A673 (cell line): ENCODE measurements at regions not wholly inside any gene's neighbourhood (a gene's known extent, or its start where the extent isn't known, plus 50 kb on each side); places are given as distances from the start of the nearest gene placed in this dataset.

ENCODE experiments used
- EZH2 ChIP-seq: fragments of 200-600 bp; sonication (generic); IDR thresholded peaks from 2 replicates; pipeline ENCODE4 v1.6.1; 2017; ENCODE audit warnings: borderline replicate concordance, low read depth, mild to moderate bottlenecking, mixed read lengths, antibody characterized with exemption, low read length; ENCODE audit not compliant: poor library complexity, severe bottlenecking
- TF ChIP-seq, protein P1 (sequence below): fragments of 300-800, 200-600 bp; sonication (generic); conservative IDR thresholded peaks from 2 replicates; pipeline ENCODE4 v1.5.1; 2017; ENCODE audit warnings: low read depth, mild to moderate bottlenecking, antibody characterized with exemption, low read length, moderate library complexity, mixed read lengths

DNA sequence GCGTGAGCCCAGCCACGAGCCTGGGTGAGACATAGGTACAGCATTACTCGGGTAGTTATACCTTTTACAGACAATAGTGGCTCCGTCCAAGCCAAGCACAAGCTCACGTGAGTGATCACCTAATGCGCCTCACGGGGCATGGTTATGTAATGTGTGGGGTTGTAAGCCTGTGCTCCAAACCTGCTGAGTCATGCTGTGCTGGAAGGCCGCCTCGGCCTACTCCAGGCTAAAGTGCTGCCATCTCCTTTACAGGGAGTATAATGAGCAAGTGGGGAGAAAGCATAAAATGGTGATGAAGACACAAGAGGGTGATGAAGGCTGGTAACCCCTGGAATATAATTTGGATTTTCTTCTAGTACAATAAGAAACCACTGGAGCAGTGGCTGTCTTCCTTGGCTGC, 175.8 kb upstream of the STT3B start:
- TF ChIP-seq, protein P1, sequence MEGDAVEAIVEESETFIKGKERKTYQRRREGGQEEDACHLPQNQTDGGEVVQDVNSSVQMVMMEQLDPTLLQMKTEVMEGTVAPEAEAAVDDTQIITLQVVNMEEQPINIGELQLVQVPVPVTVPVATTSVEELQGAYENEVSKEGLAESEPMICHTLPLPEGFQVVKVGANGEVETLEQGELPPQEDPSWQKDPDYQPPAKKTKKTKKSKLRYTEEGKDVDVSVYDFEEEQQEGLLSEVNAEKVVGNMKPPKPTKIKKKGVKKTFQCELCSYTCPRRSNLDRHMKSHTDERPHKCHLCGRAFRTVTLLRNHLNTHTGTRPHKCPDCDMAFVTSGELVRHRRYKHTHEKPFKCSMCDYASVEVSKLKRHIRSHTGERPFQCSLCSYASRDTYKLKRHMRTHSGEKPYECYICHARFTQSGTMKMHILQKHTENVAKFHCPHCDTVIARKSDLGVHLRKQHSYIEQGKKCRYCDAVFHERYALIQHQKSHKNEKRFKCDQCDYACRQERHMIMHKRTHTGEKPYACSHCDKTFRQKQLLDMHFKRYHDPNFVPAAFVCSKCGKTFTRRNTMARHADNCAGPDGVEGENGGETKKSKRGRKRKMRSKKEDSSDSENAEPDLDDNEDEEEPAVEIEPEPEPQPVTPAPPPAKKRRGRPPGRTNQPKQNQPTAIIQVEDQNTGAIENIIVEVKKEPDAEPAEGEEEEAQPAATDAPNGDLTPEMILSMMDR: no peak
- no peak for TF ChIP-seq EZH2
